ENCODE measurements at regions not wholly inside any gene's neighbourhood (a gene's known extent, or its start where the extent isn't known, plus 50 kb on each side); places are given as distances from the start of the nearest gene placed in this dataset.
"Not testable (repeated sequence)": the region's sequence is repeated elsewhere in the genome, so short reads cannot be mapped to it uniquely, and the experiment has no call there.

GRCh38 chrX:143231492-143231891, 205.8 kb downstream of the SPANXN4 start:
- H3K36me3 ChIP-seq (ENCODE audit: insufficient read depth, low read length, poor library complexity, severe bottlenecking): no peaks in the 10 kb centered on the region
- peaks cover 18% of the 10 kb centered on the region for H3K9me3 ChIP-seq (ENCODE audit: low read depth, low read length, poor library complexity, severe bottlenecking)
- DNase-seq (ENCODE audit: low spot score): no peak
- H3K27ac ChIP-seq (ENCODE audit: low read depth, low read length, poor library complexity, severe bottlenecking): no peak overlapping the region
- POLR2A ChIA-PET (ENCODE audit: low non-redundant PET): no interaction called here
- no peaks in the 10 kb centered on the region for H3K4me1 ChIP-seq (ENCODE audit: insufficient read depth, low read length, poor library complexity, severe bottlenecking)
- H3K27me3 ChIP-seq (replicated peaks; ENCODE audit: insufficient read depth, low read depth, low read length, poor library complexity): no peaks in the 10 kb centered on the region
- intact Hi-C loops (cut with micrococcal nuclease; ENCODE audit: unreplicated experiment): no loop called here
- no TSS peak for BruUV-seq (replicated peaks)
- H3K4me3 ChIP-seq (ENCODE audit: low read depth, low read length, poor library complexity, severe bottlenecking): no peak overlapping the region
- TF ChIP-seq EZH2 (IDR thresholded peaks at IDR 0.05; ENCODE audit: borderline replicate concordance, low read depth, low read length, poor library complexity, severe bottlenecking): no peak
- TF ChIP-seq, protein P1, sequence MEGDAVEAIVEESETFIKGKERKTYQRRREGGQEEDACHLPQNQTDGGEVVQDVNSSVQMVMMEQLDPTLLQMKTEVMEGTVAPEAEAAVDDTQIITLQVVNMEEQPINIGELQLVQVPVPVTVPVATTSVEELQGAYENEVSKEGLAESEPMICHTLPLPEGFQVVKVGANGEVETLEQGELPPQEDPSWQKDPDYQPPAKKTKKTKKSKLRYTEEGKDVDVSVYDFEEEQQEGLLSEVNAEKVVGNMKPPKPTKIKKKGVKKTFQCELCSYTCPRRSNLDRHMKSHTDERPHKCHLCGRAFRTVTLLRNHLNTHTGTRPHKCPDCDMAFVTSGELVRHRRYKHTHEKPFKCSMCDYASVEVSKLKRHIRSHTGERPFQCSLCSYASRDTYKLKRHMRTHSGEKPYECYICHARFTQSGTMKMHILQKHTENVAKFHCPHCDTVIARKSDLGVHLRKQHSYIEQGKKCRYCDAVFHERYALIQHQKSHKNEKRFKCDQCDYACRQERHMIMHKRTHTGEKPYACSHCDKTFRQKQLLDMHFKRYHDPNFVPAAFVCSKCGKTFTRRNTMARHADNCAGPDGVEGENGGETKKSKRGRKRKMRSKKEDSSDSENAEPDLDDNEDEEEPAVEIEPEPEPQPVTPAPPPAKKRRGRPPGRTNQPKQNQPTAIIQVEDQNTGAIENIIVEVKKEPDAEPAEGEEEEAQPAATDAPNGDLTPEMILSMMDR (conservative IDR thresholded peaks at IDR 0.05; ENCODE audit: low read depth, low read length): no peak
- CTCF ChIA-PET: no interaction called here

GRCh38 chrX:143228600-143228999, 202.9 kb downstream of the SPANXN4 start:
- intact Hi-C loops (cut with micrococcal nuclease; ENCODE audit: unreplicated experiment); H3K27ac ChIP-seq (ENCODE audit: low read depth, low read length, poor library complexity, severe bottlenecking); CTCF ChIA-PET; H3K4me3 ChIP-seq (ENCODE audit: low read depth, low read length, poor library complexity, severe bottlenecking); DNase-seq (ENCODE audit: low spot score); H3K4me1 ChIP-seq (ENCODE audit: insufficient read depth, low read length, poor library complexity, severe bottlenecking); POLR2A ChIA-PET (ENCODE audit: low non-redundant PET); H3K36me3 ChIP-seq (ENCODE audit: insufficient read depth, low read length, poor library complexity, severe bottlenecking); BruUV-seq (replicated peaks); H3K27me3 ChIP-seq (replicated peaks; ENCODE audit: insufficient read depth, low read depth, low read length, poor library complexity): not testable (repeated sequence)
- peaks cover 22% of the 10 kb centered on the region for H3K9me3 ChIP-seq (ENCODE audit: low read depth, low read length, poor library complexity, severe bottlenecking)

GRCh38 chrX:143206966-143207365, 181.2 kb downstream of the SPANXN4 start:
- no peak overlapping the region for H3K27ac ChIP-seq (ENCODE audit: low read depth, low read length, poor library complexity, severe bottlenecking)
- no TSS peak for BruUV-seq (replicated peaks)
- H3K4me3 ChIP-seq (ENCODE audit: low read depth, low read length, poor library complexity, severe bottlenecking): no peak overlapping the region
- H3K9me3 ChIP-seq (ENCODE audit: low read depth, low read length, poor library complexity, severe bottlenecking): peaks cover 22% of the 10 kb centered on the region
- no peaks in the 10 kb centered on the region for H3K27me3 ChIP-seq (replicated peaks; ENCODE audit: insufficient read depth, low read depth, low read length, poor library complexity)
- intact Hi-C loops (cut with micrococcal nuclease; ENCODE audit: unreplicated experiment): no loop called here
- no peaks in the 10 kb centered on the region for H3K4me1 ChIP-seq (ENCODE audit: insufficient read depth, low read length, poor library complexity, severe bottlenecking)
- H3K36me3 ChIP-seq (ENCODE audit: insufficient read depth, low read length, poor library complexity, severe bottlenecking): no peaks in the 10 kb centered on the region
- ChIA-PET POLR2A (ENCODE audit: low non-redundant PET) (no interaction called here), CTCF (no interaction called here)
- TF ChIP-seq, protein P1 (conservative IDR thresholded peaks at IDR 0.05; ENCODE audit: low read depth, low read length): no peak
- no peak for TF ChIP-seq EZH2 (IDR thresholded peaks at IDR 0.05; ENCODE audit: borderline replicate concordance, low read depth, low read length, poor library complexity, severe bottlenecking)
- DNase-seq (ENCODE audit: low spot score): no peak

- DNase-seq (ENCODE audit: low spot score): no peak
- POLR2A ChIA-PET (ENCODE audit: low non-redundant PET): no interaction called here
- Histone ChIP-seq H3K9me3 (ENCODE audit: low read depth, low read length, poor library complexity, severe bottlenecking) (peaks cover 26% of the 10 kb centered on the region), H3K36me3 (ENCODE audit: insufficient read depth, low read length, poor library complexity, severe bottlenecking) (no peaks in the 10 kb centered on the region), H3K4me1 (ENCODE audit: insufficient read depth, low read length, poor library complexity, severe bottlenecking) (no peaks in the 10 kb centered on the region), H3K4me3 (ENCODE audit: low read depth, low read length, poor library complexity, severe bottlenecking) (no peak overlapping the region), H3K27ac (ENCODE audit: low read depth, low read length, poor library complexity, severe bottlenecking) (no peak overlapping the region), H3K27me3 (replicated peaks; ENCODE audit: insufficient read depth, low read depth, low read length, poor library complexity) (no peaks in the 10 kb centered on the region)
- CTCF ChIA-PET: no interaction called here
- BruUV-seq (replicated peaks): no TSS peak
- intact Hi-C loops (cut with micrococcal nuclease; ENCODE audit: unreplicated experiment): no loop called here
- TF ChIP-seq, protein P1 (conservative IDR thresholded peaks at IDR 0.05; ENCODE audit: low read depth, low read length): no peak
- TF ChIP-seq EZH2 (IDR thresholded peaks at IDR 0.05; ENCODE audit: borderline replicate concordance, low read depth, low read length, poor library complexity, severe bottlenecking): no peak
Observed at GRCh38 chrX:143171703-143172102, 146.0 kb downstream of the SPANXN4 start.

All from A673 (cell line).